K562 (cell line): ENCODE measurements at regions not wholly inside any gene's neighbourhood (a gene's known extent, or its start where the extent isn't known, plus 50 kb on each side); places are given as distances from the start of the nearest gene placed in this dataset.
"Not testable (repeated sequence)": the region's sequence is repeated elsewhere in the genome, so short reads cannot be mapped to it uniquely, and the experiment has no call there.

Experiments
- ARID3A ChIP-seq: IDR thresholded peaks from 2 replicates; pipeline ENCODE4 v1.6.1; 2012; ENCODE audit warnings: low read depth, low read length, improper control_type of control experiment, borderline replicate concordance
- BHLHE40 ChIP-seq: IDR thresholded peaks from 2 replicates; pipeline ENCODE4 v1.6.1; 2011; ENCODE audit warnings: low read length, improper control_type of control experiment
- CTCFL ChIP-seq: IDR thresholded peaks from 2 replicates; pipeline ENCODE4 v1.6.1; 2011; ENCODE audit warnings: borderline replicate concordance, low read depth, mild to moderate bottlenecking, moderate library complexity, low read length; ENCODE audit not compliant: insufficient read depth, poor library complexity, severe bottlenecking
- GABPA ChIP-seq: fragments of 200-800 bp; sonication (Bioruptor generic); conservative IDR thresholded peaks from 2 replicates; pipeline ENCODE4 v1.6.1; 2016; ENCODE audit warnings: low read depth, missing genetic modification characterization, missing compliant biosample characterization
- GATAD2A ChIP-seq: fragments of 450-650 bp; IDR thresholded peaks from 2 replicates; pipeline ENCODE4 v1.6.1; 2017
- MAFK ChIP-seq: IDR thresholded peaks from 2 replicates; pipeline ENCODE4 v1.6.1; 2011; ENCODE audit warnings: low read length, improper control_type of control experiment
- POLR2AphosphoS5 ChIP-seq: IDR thresholded peaks from 2 replicates; pipeline ENCODE4 v1.6.1; 2011; ENCODE audit warnings: mild to moderate bottlenecking, low read depth, low read length, moderate library complexity; ENCODE audit not compliant: control insufficient read depth, insufficient read depth
- RBBP5 ChIP-seq: fragments of 200-600 bp; sonication (generic); IDR thresholded peaks from 2 replicates; pipeline ENCODE4 v1.6.1; 2012; ENCODE audit warnings: borderline replicate concordance, mild to moderate bottlenecking, low read length, control low read depth, inconsistent platforms; ENCODE audit not compliant: insufficient read depth, poor library complexity, severe bottlenecking
- ZNF121 ChIP-seq: sonication (generic); formaldehyde crosslinking; conservative IDR thresholded peaks from 2 replicates; pipeline ENCODE4 v1.8.0; 2022; ENCODE audit warnings: missing genetic modification reagents

GRCh38 chr11:89640777-89641176 is 69.3 kb upstream of the TRIM77 start:
- not testable (repeated sequence) for TF ChIP-seq GATAD2A; CTCFL; RBBP5; ZNF121 (CRISPR knock-in tag); POLR2AphosphoS5; ARID3A; BHLHE40; MAFK; GABPA
